Fibroblast of lung (primary cell): ENCODE measurements at regions not wholly inside any gene's neighbourhood (a gene's known extent, or its start where the extent isn't known, plus 50 kb on each side); places are given as distances from the start of the nearest gene placed in this dataset.

Experiments
- DNase-seq, 2 donors: peaks; one replicate each; pipeline versions ENCODE4 v3.0.0 to v3.0.0-alpha.2; 2010; ENCODE audit warnings: low read depth in 2 of 2
- H2AFZ ChIP-seq: 2 replicates; pipeline ENCODE4 v1.5.1; 2012; ENCODE audit warnings: low read length, control low read depth, inconsistent platforms
- H3K27ac ChIP-seq: 2 replicates; pipeline ENCODE4 v1.5.1; 2011; ENCODE audit warnings: low read length, control low read depth; ENCODE audit not compliant: insufficient read depth
- H3K27me3 ChIP-seq: 2 replicates; pipeline ENCODE4 v1.5.1; 2011; ENCODE audit warnings: mild to moderate bottlenecking, low read length; ENCODE audit not compliant: control insufficient read depth, insufficient read depth
- H3K36me3 ChIP-seq: 2 replicates; pipeline ENCODE4 v1.5.1; 2011; ENCODE audit warnings: low read length; ENCODE audit not compliant: control insufficient read depth, insufficient read depth
- H3K4me1 ChIP-seq: 2 replicates; pipeline ENCODE4 v1.5.1; 2011; ENCODE audit warnings: low read length; ENCODE audit not compliant: control insufficient read depth, insufficient read depth; ENCODE audit errors: extremely low read depth
- H3K4me2 ChIP-seq: 2 replicates; pipeline ENCODE4 v1.5.1; 2011; ENCODE audit warnings: low read length, control low read depth; ENCODE audit not compliant: insufficient read depth; ENCODE audit errors: extremely low read depth
- H3K4me3 ChIP-seq, 4 experiments: fragments of 200-600 bp in 1 of 4; sonication (generic) in 1 of 4; replicated peaks in 1 of 4; 2 replicates each; pipeline ENCODE4 v1.5.1; 2011 to 2016; ENCODE audit warnings: low read length in 4 of 4, low read depth in 3 of 4, mild to moderate bottlenecking in 3 of 4, control low read depth in 2 of 4, inconsistent platforms in 1 of 4, mixed read lengths in 1 of 4; ENCODE audit not compliant: insufficient read depth in 1 of 4; ENCODE audit errors: control extremely low read depth in 1 of 4
- H3K79me2 ChIP-seq: 2 replicates; pipeline ENCODE4 v1.5.1; 2012; ENCODE audit warnings: mild to moderate bottlenecking, low read length, inconsistent platforms; ENCODE audit not compliant: control insufficient read depth, insufficient read depth
- H3K9ac ChIP-seq: 2 replicates; pipeline ENCODE4 v1.5.1; 2011; ENCODE audit warnings: mild to moderate bottlenecking, low read length, control low read depth; ENCODE audit not compliant: insufficient read depth
- H3K9me3 ChIP-seq: 2 replicates; pipeline ENCODE4 v1.5.1; 2012; ENCODE audit warnings: low read depth, low read length; ENCODE audit not compliant: control insufficient read depth, insufficient read depth
- H4K20me1 ChIP-seq: 2 replicates; pipeline ENCODE4 v1.5.1; 2011; ENCODE audit warnings: low read length; ENCODE audit not compliant: control insufficient read depth, insufficient read depth; ENCODE audit errors: extremely low read depth
- CTCF ChIP-seq, 2 donors: IDR thresholded peaks in 1 of 2; conservative IDR thresholded peaks in 1 of 2; 1 replicate in 1 of 2; 2 replicates in 1 of 2; pipeline ENCODE4 v1.5.1; 2011 to 2012; ENCODE audit warnings: low read length in 2 of 2, control low read depth in 1 of 2, inconsistent platforms in 1 of 2, low read depth in 1 of 2, mild to moderate bottlenecking in 1 of 2
- EZH2 ChIP-seq: IDR thresholded peaks from 2 replicates; pipeline ENCODE4 v1.5.1; 2012; ENCODE audit warnings: low read length, control low read depth, mild to moderate bottlenecking; ENCODE audit errors: missing control alignments

- H2AFZ ChIP-seq: no peak overlapping the region
- no peak overlapping the region for H3K4me2 ChIP-seq
- no peak overlapping the region for H3K4me3 ChIP-seq
- H3K9me3 ChIP-seq: no peaks in the 10 kb centered on the region
- no peak overlapping the region for H3K9ac ChIP-seq
- no peaks in the 10 kb centered on the region for H3K36me3 ChIP-seq
- no peaks in the 10 kb centered on the region for H3K27me3 ChIP-seq
- peaks cover 5% of the 10 kb centered on the region for H3K4me1 ChIP-seq
- TF ChIP-seq EZH2: no peak
- no peak for TF ChIP-seq CTCF (conservative IDR thresholded peaks at IDR 0.05 in 1 of 2, IDR thresholded peaks at IDR 0.05 in 1 of 2; ENCODE audit: low read depth in 1 of 2, low read length in 2 of 2)
- no peaks in the 10 kb centered on the region for H3K79me2 ChIP-seq
- H3K27ac ChIP-seq: no peak overlapping the region
- H4K20me1 ChIP-seq: no peaks in the 10 kb centered on the region
- peak in 1 of 2 donors; percentile 85 for DNase-seq
These were observed 214.6 kb downstream of the C12orf50 start for GRCh38 chr12:87814625-87815024.

GRCh38 chr12:87813476-87814234 is 215.5 kb downstream of the C12orf50 start:
- Histone ChIP-seq H3K79me2 (no peaks in the 10 kb centered on the region), H3K9ac (no peak overlapping the region), H3K4me3 (no peak overlapping the region), H4K20me1 (no peaks in the 10 kb centered on the region), H3K36me3 (no peaks in the 10 kb centered on the region), H3K4me2 (no peak overlapping the region), H3K9me3 (no peaks in the 10 kb centered on the region), H3K27me3 (no peaks in the 10 kb centered on the region), H3K4me1 (peaks cover 5% of the 10 kb centered on the region), H2AFZ (no peak overlapping the region), H3K27ac (no peak overlapping the region)
- DNase-seq: peak; percentile 73 to 93
- TF ChIP-seq CTCF (conservative IDR thresholded peaks at IDR 0.05 in 1 of 2, IDR thresholded peaks at IDR 0.05 in 1 of 2; ENCODE audit: low read depth in 1 of 2, low read length in 2 of 2) (no peak), EZH2 (no peak)

- peaks cover 5% of the 10 kb centered on the region for H3K4me1 ChIP-seq
- H3K79me2 ChIP-seq: no peaks in the 10 kb centered on the region
- no peak overlapping the region for H3K4me2 ChIP-seq
- no peaks in the 10 kb centered on the region for H3K9me3 ChIP-seq
- H4K20me1 ChIP-seq: no peaks in the 10 kb centered on the region
- DNase-seq: peak in 1 of 2 donors; percentile 73
- H2AFZ ChIP-seq: no peak overlapping the region
- H3K36me3 ChIP-seq: no peaks in the 10 kb centered on the region
- H3K27me3 ChIP-seq: no peaks in the 10 kb centered on the region
- H3K9ac ChIP-seq: no peak overlapping the region
- no peak overlapping the region for H3K27ac ChIP-seq
- TF ChIP-seq EZH2 (no peak), CTCF (conservative IDR thresholded peaks at IDR 0.05 in 1 of 2, IDR thresholded peaks at IDR 0.05 in 1 of 2; ENCODE audit: low read depth in 1 of 2, low read length in 2 of 2) (no peak)
- H3K4me3 ChIP-seq: no peak overlapping the region
These were observed 216.5 kb downstream of the C12orf50 start for GRCh38 chr12:87812681-87813080.
